ENCODE measurements at regions not wholly inside any gene's neighbourhood (a gene's known extent, or its start where the extent isn't known, plus 50 kb on each side); places are given as distances from the start of the nearest gene placed in this dataset.
A peak's percentile ranks its signal among the peaks of the same experiment; 100 is the strongest.

DNA sequence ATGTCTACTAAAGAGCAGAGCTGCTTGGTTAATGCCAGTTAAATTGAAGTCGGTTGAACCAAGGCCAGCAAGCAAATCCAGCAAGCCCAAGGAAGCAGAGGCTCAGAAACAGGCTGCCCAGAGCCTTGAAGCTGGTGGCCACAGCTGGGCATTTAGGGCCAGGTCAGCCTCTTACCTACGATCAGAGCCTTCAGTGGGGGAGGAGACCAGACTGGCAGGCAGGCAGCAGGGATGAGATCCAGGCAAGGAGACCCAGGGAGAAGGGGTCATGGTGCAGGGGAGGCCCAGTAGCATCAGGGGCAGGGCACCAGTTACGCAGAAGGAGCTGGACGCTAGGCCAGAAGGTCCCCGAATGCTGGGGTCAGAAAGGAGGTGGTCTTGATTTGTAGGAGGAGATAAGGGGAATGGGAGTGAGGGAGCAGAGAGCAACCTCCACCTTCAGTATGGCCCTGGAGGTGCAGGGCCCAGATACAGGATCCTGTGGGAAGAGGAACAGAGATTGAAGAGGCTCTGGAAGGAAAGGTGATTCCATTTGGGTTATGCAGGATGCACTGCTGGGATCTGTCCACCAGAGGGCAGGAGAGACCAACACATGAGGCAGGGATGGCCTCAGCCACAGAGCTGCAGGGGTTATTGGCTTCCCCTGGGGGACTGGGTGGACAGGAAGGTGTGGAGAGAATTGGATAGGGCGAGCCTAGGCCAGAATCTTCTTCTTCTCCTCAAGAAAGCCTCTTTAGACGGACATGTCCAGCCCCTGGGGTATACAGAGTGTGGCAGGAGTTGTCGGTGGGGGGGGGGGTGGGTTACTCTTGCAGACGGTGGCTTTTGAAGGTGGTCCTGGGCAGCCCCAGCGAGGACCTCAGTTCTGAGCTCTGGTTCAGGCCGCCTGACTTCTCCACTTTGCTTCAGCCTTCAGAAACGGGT lies 132.6 kb upstream of the PODXL start:
- H3K27ac ChIP-seq (ENCODE audit: extremely low read depth, low read depth, low read length), result no peak overlapping the region
- peaks cover 22 to 66% of the 10 kb centered on the region in 2 experiments for H3K27me3 ChIP-seq (ENCODE audit: control insufficient read depth in 2 of 2, insufficient read depth in 2 of 2, low read length in 2 of 2)
- intact Hi-C loops (cut with micrococcal nuclease) (loop anchor here (2.0 to 10.0 kb wide), 4 partner anchors 258 to 1536 kb away; no protein-coding TSS in a partner anchor), in situ Hi-C loops (cut with MboI) (loop anchor here (10.0 kb wide), 1 partner anchor 366 kb away; no protein-coding TSS in a partner anchor)
- H3K36me3 ChIP-seq (ENCODE audit: control insufficient read depth, insufficient read depth, low read length), result no peaks in the 10 kb centered on the region
- no peak overlapping the region for H2AFZ ChIP-seq (ENCODE audit: low read depth, low read length)
- H3K4me1 ChIP-seq (replicated peaks in 1 of 2; ENCODE audit: control insufficient read depth in 2 of 2, insufficient read depth in 2 of 2, low read length in 2 of 2), result peaks cover 0 to 8% of the 10 kb centered on the region in 2 experiments; a peak in 2 of 5 replicates
- CTCF ChIA-PET (ENCODE audit: low intra/inter-chr PET ratio), result interaction anchor here (1.1 to 1.2 kb wide), 2 partner anchors 464 to 560 kb away, joined by 3 read pairs; no protein-coding TSS in a partner anchor
- no peak overlapping the region for H3K4me3 ChIP-seq
- H3K4me2 ChIP-seq (ENCODE audit: insufficient read depth, low read length), result no peak overlapping the region
- no TSS peak for BruUV-seq (replicated peaks)
- POLR2A ChIA-PET, result interaction anchor here (0.6 to 1.1 kb wide), 3 partner anchors 172 to 630 kb away, joined by 3 read pairs; no protein-coding TSS in a partner anchor
- peak; percentile 95 for FAIRE-seq
- H3K9me1 ChIP-seq (ENCODE audit: control insufficient read depth, insufficient read depth, low read length), result no peaks in the 10 kb centered on the region
- no peak overlapping the region for H3K9ac ChIP-seq (ENCODE audit: insufficient read depth in 1 of 2, low read depth in 2 of 2, low read length in 2 of 2)
- 14% methylated on average over 12 of the region's 12 CpGs for WGBS (ENCODE audit: insufficient coverage, low coverage, missing lambda C conversion rate)
- H3K79me2 ChIP-seq (ENCODE audit: control insufficient read depth, insufficient read depth, low read length), result no peaks in the 10 kb centered on the region
- H4K20me1 ChIP-seq (replicated peaks; ENCODE audit: control insufficient read depth, insufficient read depth, low read length), result peaks cover 27% of the 10 kb centered on the region
- no peaks in the 10 kb centered on the region for H3K9me3 ChIP-seq (replicated peaks; ENCODE audit: control insufficient read depth, insufficient read depth, low read depth, low read length)
- peak; percentile 87 for ATAC-seq
- DNase-seq (ENCODE audit: extremely low read depth in 1 of 4, low spot score in 3 of 4), result peak; percentile 83 to 96 (median 94)
- TF ChIP-seq, protein P1, sequence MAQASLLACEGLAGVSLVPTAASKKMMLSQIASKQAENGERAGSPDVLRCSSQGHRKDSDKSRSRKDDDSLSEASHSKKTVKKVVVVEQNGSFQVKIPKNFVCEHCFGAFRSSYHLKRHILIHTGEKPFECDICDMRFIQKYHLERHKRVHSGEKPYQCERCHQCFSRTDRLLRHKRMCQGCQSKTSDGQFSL (CRISPR knock-in tag; IDR thresholded peaks at IDR 0.05), result peak; percentile 86
- TF ChIP-seq, protein P1 (tag; IDR thresholded peaks at IDR 0.05), result peak in 1 of 2 experiments; percentile 77; a peak in 2 of 4 replicates
- TF ChIP-seq, protein P2, sequence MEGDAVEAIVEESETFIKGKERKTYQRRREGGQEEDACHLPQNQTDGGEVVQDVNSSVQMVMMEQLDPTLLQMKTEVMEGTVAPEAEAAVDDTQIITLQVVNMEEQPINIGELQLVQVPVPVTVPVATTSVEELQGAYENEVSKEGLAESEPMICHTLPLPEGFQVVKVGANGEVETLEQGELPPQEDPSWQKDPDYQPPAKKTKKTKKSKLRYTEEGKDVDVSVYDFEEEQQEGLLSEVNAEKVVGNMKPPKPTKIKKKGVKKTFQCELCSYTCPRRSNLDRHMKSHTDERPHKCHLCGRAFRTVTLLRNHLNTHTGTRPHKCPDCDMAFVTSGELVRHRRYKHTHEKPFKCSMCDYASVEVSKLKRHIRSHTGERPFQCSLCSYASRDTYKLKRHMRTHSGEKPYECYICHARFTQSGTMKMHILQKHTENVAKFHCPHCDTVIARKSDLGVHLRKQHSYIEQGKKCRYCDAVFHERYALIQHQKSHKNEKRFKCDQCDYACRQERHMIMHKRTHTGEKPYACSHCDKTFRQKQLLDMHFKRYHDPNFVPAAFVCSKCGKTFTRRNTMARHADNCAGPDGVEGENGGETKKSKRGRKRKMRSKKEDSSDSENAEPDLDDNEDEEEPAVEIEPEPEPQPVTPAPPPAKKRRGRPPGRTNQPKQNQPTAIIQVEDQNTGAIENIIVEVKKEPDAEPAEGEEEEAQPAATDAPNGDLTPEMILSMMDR (IDR thresholded peaks at IDR 0.05 in 2 of 3, conservative IDR thresholded peaks at IDR 0.05 in 1 of 3; ENCODE audit: insufficient read depth in 2 of 3, low read depth in 1 of 3, low read length in 3 of 3), result peak; percentile 93 to 99 (median 98)
- TF ChIP-seq ZNF41 (CRISPR knock-in tag; conservative IDR thresholded peaks at IDR 0.05) (0 out of 2 replicates have a peak, but pooled peaks have one; percentile 23), CC2D1A (IDR thresholded peaks at IDR 0.05) (peak; percentile 70; the same call in 1 of the 2 replicates)
- TF ChIP-seq, protein P3, sequence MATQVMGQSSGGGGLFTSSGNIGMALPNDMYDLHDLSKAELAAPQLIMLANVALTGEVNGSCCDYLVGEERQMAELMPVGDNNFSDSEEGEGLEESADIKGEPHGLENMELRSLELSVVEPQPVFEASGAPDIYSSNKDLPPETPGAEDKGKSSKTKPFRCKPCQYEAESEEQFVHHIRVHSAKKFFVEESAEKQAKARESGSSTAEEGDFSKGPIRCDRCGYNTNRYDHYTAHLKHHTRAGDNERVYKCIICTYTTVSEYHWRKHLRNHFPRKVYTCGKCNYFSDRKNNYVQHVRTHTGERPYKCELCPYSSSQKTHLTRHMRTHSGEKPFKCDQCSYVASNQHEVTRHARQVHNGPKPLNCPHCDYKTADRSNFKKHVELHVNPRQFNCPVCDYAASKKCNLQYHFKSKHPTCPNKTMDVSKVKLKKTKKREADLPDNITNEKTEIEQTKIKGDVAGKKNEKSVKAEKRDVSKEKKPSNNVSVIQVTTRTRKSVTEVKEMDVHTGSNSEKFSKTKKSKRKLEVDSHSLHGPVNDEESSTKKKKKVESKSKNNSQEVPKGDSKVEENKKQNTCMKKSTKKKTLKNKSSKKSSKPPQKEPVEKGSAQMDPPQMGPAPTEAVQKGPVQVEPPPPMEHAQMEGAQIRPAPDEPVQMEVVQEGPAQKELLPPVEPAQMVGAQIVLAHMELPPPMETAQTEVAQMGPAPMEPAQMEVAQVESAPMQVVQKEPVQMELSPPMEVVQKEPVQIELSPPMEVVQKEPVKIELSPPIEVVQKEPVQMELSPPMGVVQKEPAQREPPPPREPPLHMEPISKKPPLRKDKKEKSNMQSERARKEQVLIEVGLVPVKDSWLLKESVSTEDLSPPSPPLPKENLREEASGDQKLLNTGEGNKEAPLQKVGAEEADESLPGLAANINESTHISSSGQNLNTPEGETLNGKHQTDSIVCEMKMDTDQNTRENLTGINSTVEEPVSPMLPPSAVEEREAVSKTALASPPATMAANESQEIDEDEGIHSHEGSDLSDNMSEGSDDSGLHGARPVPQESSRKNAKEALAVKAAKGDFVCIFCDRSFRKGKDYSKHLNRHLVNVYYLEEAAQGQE (IDR thresholded peaks at IDR 0.05; ENCODE audit: borderline replicate concordance), result peak; percentile 70
- TF ChIP-seq, protein P3 (CRISPR knock-in tag; IDR thresholded peaks at IDR 0.05; ENCODE audit: low read depth), result no peak
